SK-N-SH treated with all-trans-retinoic acid at 6 μM for 48 hours (cell line): ENCODE measurements at regions not wholly inside any gene's neighbourhood (a gene's known extent, or its start where the extent isn't known, plus 50 kb on each side); places are given as distances from the start of the nearest gene placed in this dataset.

ENCODE experiments used
- ATAC-seq: fragments of 200-7000 bp; cut with Tn5 transposase; 3 replicates; pipeline ENCODE4 v1.9.1; 2020; ENCODE audit warnings: mild to moderate bottlenecking, moderate library complexity
- ARNTL ChIP-seq: fragments of 450-650 bp; formaldehyde crosslinking; IDR thresholded peaks from 2 replicates; pipeline ENCODE4 v1.5.0; 2020; ENCODE audit warnings: low read depth, mild to moderate bottlenecking, moderate library complexity, borderline replicate concordance
- BACH2 ChIP-seq: fragments of 250-450 bp; sonication (Bioruptor Pico); IDR thresholded peaks from 2 replicates; pipeline ENCODE4 v1.9.0; 2021; ENCODE audit warnings: mild to moderate bottlenecking, borderline replicate concordance
- CSDC2 ChIP-seq: fragments of 250-450 bp; sonication (Bioruptor Pico); IDR thresholded peaks from 2 replicates; pipeline ENCODE4 v1.5.0; 2020; ENCODE audit warnings: mild to moderate bottlenecking, moderate library complexity
- ESRRG ChIP-seq: fragments of 250-450 bp; sonication (Bioruptor Pico); IDR thresholded peaks from 2 replicates; pipeline ENCODE4 v1.6.1; 2021; ENCODE audit warnings: mild to moderate bottlenecking
- GLIS3 ChIP-seq: fragments of 250-450 bp; sonication (Bioruptor Pico); IDR thresholded peaks from 2 replicates; pipeline ENCODE4 v1.5.0; 2020; ENCODE audit warnings: mild to moderate bottlenecking, moderate library complexity
- ISL1 ChIP-seq: fragments of 250-450 bp; sonication (Bioruptor Pico); IDR thresholded peaks from 2 replicates; pipeline ENCODE4 v2.1.2; 2022; ENCODE audit warnings: mild to moderate bottlenecking, moderate library complexity
- PATZ1 ChIP-seq: fragments of 250-450 bp; sonication (Bioruptor Pico); IDR thresholded peaks from 2 replicates; pipeline ENCODE4 v1.8.0; 2020; ENCODE audit warnings: mild to moderate bottlenecking, moderate library complexity, borderline replicate concordance
- PPARA ChIP-seq: fragments of 250-450 bp; sonication (Bioruptor Pico); IDR thresholded peaks from 2 replicates; pipeline ENCODE4 v1.5.0; 2020; ENCODE audit warnings: mild to moderate bottlenecking, borderline replicate concordance
- RARB ChIP-seq: fragments of 250-450 bp; sonication (Bioruptor Pico); IDR thresholded peaks from 2 replicates; pipeline ENCODE4 v1.8.0; 2021; ENCODE audit warnings: mild to moderate bottlenecking, moderate library complexity
- SNAI2 ChIP-seq: fragments of 250-450 bp; sonication (Bioruptor Pico); IDR thresholded peaks from 2 replicates; pipeline ENCODE4 v1.5.0; 2020; ENCODE audit warnings: mild to moderate bottlenecking, moderate library complexity
- TCF4 ChIP-seq: fragments of 250-450 bp; sonication (Bioruptor Pico); IDR thresholded peaks from 2 replicates; pipeline ENCODE4 v1.8.0; 2021; ENCODE audit warnings: mild to moderate bottlenecking, moderate library complexity, borderline replicate concordance
- TOX ChIP-seq: fragments of 250-450 bp; sonication (Bioruptor Pico); IDR thresholded peaks from 2 replicates; pipeline ENCODE4 v1.8.0; 2021; ENCODE audit warnings: mild to moderate bottlenecking, moderate library complexity, borderline replicate concordance
- ZC3H10 ChIP-seq: fragments of 250-450 bp; sonication (Bioruptor Pico); IDR thresholded peaks from 2 replicates; pipeline ENCODE4 v1.5.1; 2021; ENCODE audit warnings: mild to moderate bottlenecking, moderate library complexity
- ZFP3 ChIP-seq: fragments of 250-450 bp; sonication (Bioruptor Pico); IDR thresholded peaks from 2 replicates; pipeline ENCODE4 v1.5.0; 2020; ENCODE audit warnings: mild to moderate bottlenecking, moderate library complexity
- ZNF565 ChIP-seq: fragments of 450-650 bp; formaldehyde crosslinking; conservative IDR thresholded peaks from 2 replicates; pipeline ENCODE4 v1.5.0; 2020; ENCODE audit warnings: low read depth, mild to moderate bottlenecking, moderate library complexity
- ZNF70 ChIP-seq: fragments of 450-650 bp; formaldehyde crosslinking; IDR thresholded peaks from 2 replicates; pipeline ENCODE4 v1.5.0; 2020; ENCODE audit warnings: mild to moderate bottlenecking, moderate library complexity
- ZNF8 ChIP-seq: fragments of 450-650 bp; formaldehyde crosslinking; IDR thresholded peaks from 2 replicates; pipeline ENCODE4 v1.5.0; 2020; ENCODE audit warnings: mild to moderate bottlenecking, moderate library complexity
- TF ChIP-seq, protein P1 (sequence below): fragments of 250-450 bp; sonication (Bioruptor Pico); IDR thresholded peaks from 2 replicates; pipeline ENCODE4 v1.5.0; 2020; ENCODE audit warnings: mild to moderate bottlenecking, moderate library complexity
- TF ChIP-seq, protein P2 (sequence below): fragments of 250-450 bp; sonication (Bioruptor Pico); IDR thresholded peaks from 2 replicates; pipeline ENCODE4 v1.5.1; 2021; ENCODE audit warnings: mild to moderate bottlenecking, moderate library complexity
- TF ChIP-seq, protein P3 (sequence below): fragments of 250-450 bp; sonication (Bioruptor Pico); IDR thresholded peaks from 2 replicates; pipeline ENCODE4 v1.8.0; 2021; ENCODE audit warnings: low read depth, mild to moderate bottlenecking, moderate library complexity, borderline replicate concordance

GRCh38 chr18:39241534-39241933, 1675.9 kb upstream of the CELF4 start:
- no peak for ATAC-seq
- TF ChIP-seq TOX (no peak), ZNF565 (CRISPR knock-in tag) (no peak), ESRRG (CRISPR knock-in tag) (no peak), ZNF8 (CRISPR knock-in tag) (no peak), ZFP3 (no peak), PATZ1 (CRISPR knock-in tag) (no peak), RARB (CRISPR knock-in tag) (no peak), ZNF70 (CRISPR knock-in tag) (no peak), CSDC2 (CRISPR knock-in tag) (no peak), BACH2 (CRISPR knock-in tag) (no peak), ARNTL (CRISPR knock-in tag) (no peak), TCF4 (CRISPR knock-in tag) (no peak), SNAI2 (CRISPR knock-in tag) (no peak), PPARA (no peak)
- TF ChIP-seq, protein P1, sequence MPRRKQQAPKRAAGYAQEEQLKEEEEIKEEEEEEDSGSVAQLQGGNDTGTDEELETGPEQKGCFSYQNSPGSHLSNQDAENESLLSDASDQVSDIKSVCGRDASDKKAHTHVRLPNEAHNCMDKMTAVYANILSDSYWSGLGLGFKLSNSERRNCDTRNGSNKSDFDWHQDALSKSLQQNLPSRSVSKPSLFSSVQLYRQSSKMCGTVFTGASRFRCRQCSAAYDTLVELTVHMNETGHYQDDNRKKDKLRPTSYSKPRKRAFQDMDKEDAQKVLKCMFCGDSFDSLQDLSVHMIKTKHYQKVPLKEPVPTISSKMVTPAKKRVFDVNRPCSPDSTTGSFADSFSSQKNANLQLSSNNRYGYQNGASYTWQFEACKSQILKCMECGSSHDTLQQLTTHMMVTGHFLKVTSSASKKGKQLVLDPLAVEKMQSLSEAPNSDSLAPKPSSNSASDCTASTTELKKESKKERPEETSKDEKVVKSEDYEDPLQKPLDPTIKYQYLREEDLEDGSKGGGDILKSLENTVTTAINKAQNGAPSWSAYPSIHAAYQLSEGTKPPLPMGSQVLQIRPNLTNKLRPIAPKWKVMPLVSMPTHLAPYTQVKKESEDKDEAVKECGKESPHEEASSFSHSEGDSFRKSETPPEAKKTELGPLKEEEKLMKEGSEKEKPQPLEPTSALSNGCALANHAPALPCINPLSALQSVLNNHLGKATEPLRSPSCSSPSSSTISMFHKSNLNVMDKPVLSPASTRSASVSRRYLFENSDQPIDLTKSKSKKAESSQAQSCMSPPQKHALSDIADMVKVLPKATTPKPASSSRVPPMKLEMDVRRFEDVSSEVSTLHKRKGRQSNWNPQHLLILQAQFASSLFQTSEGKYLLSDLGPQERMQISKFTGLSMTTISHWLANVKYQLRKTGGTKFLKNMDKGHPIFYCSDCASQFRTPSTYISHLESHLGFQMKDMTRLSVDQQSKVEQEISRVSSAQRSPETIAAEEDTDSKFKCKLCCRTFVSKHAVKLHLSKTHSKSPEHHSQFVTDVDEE (CRISPR knock-in tag): no peak
- TF ChIP-seq, protein P2, sequence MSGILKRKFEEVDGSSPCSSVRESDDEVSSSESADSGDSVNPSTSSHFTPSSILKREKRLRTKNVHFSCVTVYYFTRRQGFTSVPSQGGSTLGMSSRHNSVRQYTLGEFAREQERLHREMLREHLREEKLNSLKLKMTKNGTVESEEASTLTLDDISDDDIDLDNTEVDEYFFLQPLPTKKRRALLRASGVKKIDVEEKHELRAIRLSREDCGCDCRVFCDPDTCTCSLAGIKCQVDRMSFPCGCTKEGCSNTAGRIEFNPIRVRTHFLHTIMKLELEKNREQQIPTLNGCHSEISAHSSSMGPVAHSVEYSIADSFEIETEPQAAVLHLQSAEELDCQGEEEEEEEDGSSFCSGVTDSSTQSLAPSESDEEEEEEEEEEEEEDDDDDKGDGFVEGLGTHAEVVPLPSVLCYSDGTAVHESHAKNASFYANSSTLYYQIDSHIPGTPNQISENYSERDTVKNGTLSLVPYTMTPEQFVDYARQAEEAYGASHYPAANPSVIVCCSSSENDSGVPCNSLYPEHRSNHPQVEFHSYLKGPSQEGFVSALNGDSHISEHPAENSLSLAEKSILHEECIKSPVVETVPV (CRISPR knock-in tag): no peak
- TF ChIP-seq, protein P3, sequence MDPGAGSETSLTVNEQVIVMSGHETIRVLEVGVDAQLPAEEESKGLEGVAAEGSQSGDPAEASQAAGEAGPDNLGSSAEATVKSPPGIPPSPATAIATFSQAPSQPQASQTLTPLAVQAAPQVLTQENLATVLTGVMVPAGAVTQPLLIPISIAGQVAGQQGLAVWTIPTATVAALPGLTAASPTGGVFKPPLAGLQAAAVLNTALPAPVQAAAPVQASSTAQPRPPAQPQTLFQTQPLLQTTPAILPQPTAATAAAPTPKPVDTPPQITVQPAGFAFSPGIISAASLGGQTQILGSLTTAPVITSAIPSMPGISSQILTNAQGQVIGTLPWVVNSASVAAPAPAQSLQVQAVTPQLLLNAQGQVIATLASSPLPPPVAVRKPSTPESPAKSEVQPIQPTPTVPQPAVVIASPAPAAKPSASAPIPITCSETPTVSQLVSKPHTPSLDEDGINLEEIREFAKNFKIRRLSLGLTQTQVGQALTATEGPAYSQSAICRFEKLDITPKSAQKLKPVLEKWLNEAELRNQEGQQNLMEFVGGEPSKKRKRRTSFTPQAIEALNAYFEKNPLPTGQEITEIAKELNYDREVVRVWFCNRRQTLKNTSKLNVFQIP (CRISPR knock-in tag): no peak

DNA sequence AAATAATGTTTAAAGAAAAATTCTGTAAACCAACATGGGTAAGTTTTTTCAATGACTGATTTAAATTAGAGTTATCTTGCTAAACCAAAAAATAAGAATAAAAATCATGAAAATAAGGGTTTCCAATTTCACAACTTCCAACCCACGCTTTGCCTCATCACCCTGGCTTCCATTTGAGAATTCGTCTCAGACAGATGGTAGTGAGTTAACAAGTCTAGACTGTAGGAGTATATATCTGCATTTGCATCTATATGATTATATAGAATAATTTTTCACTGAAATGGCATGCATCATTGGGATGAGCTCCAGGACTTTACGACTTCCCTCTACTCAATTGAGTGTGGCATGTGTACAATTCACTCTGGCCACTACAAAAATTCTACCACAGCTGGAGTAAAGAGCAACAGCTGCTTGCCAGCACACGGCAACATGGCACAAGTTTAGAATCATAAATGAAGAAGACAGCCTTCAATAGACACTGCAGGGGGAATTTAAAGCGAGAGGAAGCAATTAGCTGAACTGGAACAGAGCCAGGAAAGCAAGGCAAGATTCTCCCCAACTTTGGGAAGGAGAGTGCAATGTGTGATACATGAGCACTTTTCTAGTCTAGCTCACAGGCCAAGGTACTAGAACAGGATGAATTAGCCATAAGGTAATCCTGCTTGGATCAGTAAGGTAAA, 1673.5 kb upstream of the CELF4 start:
- TF ChIP-seq TCF4 (CRISPR knock-in tag): no peak
- no peak for TF ChIP-seq GLIS3 (CRISPR knock-in tag)
- no peak for TF ChIP-seq ISL1
- no peak for TF ChIP-seq CSDC2 (CRISPR knock-in tag)
- TF ChIP-seq, protein P3 (CRISPR knock-in tag): no peak
- TF ChIP-seq, protein P1 (CRISPR knock-in tag): no peak
- TF ChIP-seq ZNF8 (CRISPR knock-in tag): no peak
- TF ChIP-seq PPARA: no peak
- no peak for TF ChIP-seq PATZ1 (CRISPR knock-in tag)
- no peak for TF ChIP-seq ZC3H10 (CRISPR knock-in tag)
- TF ChIP-seq TOX: no peak
- TF ChIP-seq BACH2 (CRISPR knock-in tag): no peak
- no peak for ATAC-seq
